GM12878 (cell line): ENCODE measurements at regions not wholly inside any gene's neighbourhood (a gene's known extent, or its start where the extent isn't known, plus 50 kb on each side); places are given as distances from the start of the nearest gene placed in this dataset.

Experiments
- ATAC-seq: fragments of 200-7000 bp; cut with Tn5 transposase; 3 replicates; pipeline ENCODE4 v1.9.1; 2020; ENCODE audit warnings: mild to moderate bottlenecking, moderate library complexity
- BruUV-seq: library from RNA; stranded (reverse); fragments of 400-500 nt; replicated peaks from 2 replicates; lab custom pipeline; 2021; lab: Mats Ljungman, UMichigan
- CTCF ChIA-PET: fragments of 300-600 bp; sonication (Branson Sonifier 250); formaldehyde crosslinking; extraction: SDS; loops from one replicate; lab custom pipeline; 2021; ENCODE audit warnings: inconsistent platforms; lab: Yijun Ruan, JAX
- POLR2A ChIA-PET: fragments of 350-600 bp; formaldehyde crosslinking; extraction: SDS; loops from one replicate; lab custom pipeline; 2021; ENCODE audit warnings: inconsistent platforms; lab: Charles Lee
- RAD21 ChIA-PET: fragments of 300-600 bp; sonication (Branson Sonifier 250); formaldehyde crosslinking; loops from one replicate; lab custom pipeline; 2023; ENCODE audit warnings: antibody characterized with exemption; ENCODE audit not compliant: unreplicated experiment; lab: Charles Lee
- SMC1A ChIA-PET: fragments of 300-600 bp; sonication (Branson Sonifier 250); formaldehyde crosslinking; loops from one replicate; lab custom pipeline; 2023; ENCODE audit not compliant: unreplicated experiment, uncharacterized antibody; lab: Charles Lee
- DNase-seq: peaks from one replicate; pipeline ENCODE4 v3.0.0-alpha.2; 2011; ENCODE audit warnings: low read depth, low spot score
- FAIRE-seq: peaks from 3 replicates; lab custom pipeline; 2011; peaks lifted over from hg19 to GRCh38; lab: Jason Lieb, UNC
- H2AFZ ChIP-seq: 2 replicates; pipeline ENCODE4 v1.6.0; 2011; ENCODE audit warnings: low read depth, low read length, control low read depth; ENCODE audit not compliant: control insufficient read depth
- H3K27ac ChIP-seq: 2 replicates; pipeline ENCODE4 v1.5.1; 2011; ENCODE audit warnings: control low read depth; ENCODE audit not compliant: control insufficient read depth, insufficient read depth
- H3K27me3 ChIP-seq, 2 experiments: replicated peaks in 1 of 2; 2 replicates each; pipeline versions ENCODE4 v1.6.0 to v1.6.1; 2011; ENCODE audit warnings: low read length in 1 of 2; ENCODE audit not compliant: control insufficient read depth in 2 of 2, insufficient read depth in 2 of 2
- H3K36me3 ChIP-seq, 2 experiments: 2 replicates each; pipeline ENCODE4 v1.5.1; 2011; ENCODE audit warnings: low read length in 1 of 2; ENCODE audit not compliant: control insufficient read depth in 2 of 2, insufficient read depth in 2 of 2
- H3K4me1 ChIP-seq: 2 replicates; pipeline ENCODE4 v1.6.1; 2011; ENCODE audit warnings: mild to moderate bottlenecking, low read length, moderate library complexity, mixed read lengths; ENCODE audit not compliant: control insufficient read depth, insufficient read depth
- H3K4me2 ChIP-seq: 2 replicates; pipeline ENCODE4 v1.6.0; 2011; ENCODE audit warnings: control low read depth; ENCODE audit not compliant: control insufficient read depth, insufficient read depth
- H3K4me3 ChIP-seq: fragments of 200-600 bp; sonication (generic); 2 replicates; pipeline ENCODE4 v1.5.1; 2016
- H3K79me2 ChIP-seq: 2 replicates; pipeline ENCODE4 v1.6.0; 2011; ENCODE audit warnings: low read length; ENCODE audit not compliant: control insufficient read depth, insufficient read depth
- H3K9ac ChIP-seq: 2 replicates; pipeline ENCODE4 v1.8.0; 2011; ENCODE audit warnings: low read length, control low read depth, mixed read lengths; ENCODE audit not compliant: control insufficient read depth, insufficient read depth
- H3K9me3 ChIP-seq: replicated peaks from 3 replicates; pipeline ENCODE4 v1.5.1; 2011; ENCODE audit warnings: mild to moderate bottlenecking, low read length; ENCODE audit not compliant: control insufficient read depth, insufficient read depth
- H4K20me1 ChIP-seq: 2 replicates; pipeline ENCODE4 v1.6.0; 2011; ENCODE audit not compliant: control insufficient read depth, insufficient read depth
- ATF7 ChIP-seq: fragments of 450-650 bp; IDR thresholded peaks from 2 replicates; pipeline ENCODE4 v1.6.1; 2016; ENCODE audit warnings: low read depth, mild to moderate bottlenecking
- BACH1 ChIP-seq: fragments of 450-650 bp; IDR thresholded peaks from 2 replicates; pipeline ENCODE4 v1.6.1; 2017; ENCODE audit warnings: mild to moderate bottlenecking, borderline replicate concordance
- CBX3 ChIP-seq: fragments of 200-600 bp; sonication (generic); IDR thresholded peaks from 2 replicates; pipeline ENCODE4 v1.6.1; 2016; ENCODE audit warnings: low read depth, borderline replicate concordance
- ESRRA ChIP-seq: IDR thresholded peaks from 2 replicates; pipeline ENCODE4 v1.6.1; 2012; ENCODE audit warnings: mild to moderate bottlenecking, low read length, improper control_type of control experiment
- GABPA ChIP-seq: IDR thresholded peaks from 2 replicates; pipeline ENCODE4 v1.6.1; 2014; ENCODE audit warnings: antibody characterized with exemption, low read depth, mild to moderate bottlenecking, inconsistent platforms
- MTA3 ChIP-seq: IDR thresholded peaks from 2 replicates; pipeline ENCODE4 v1.6.1; 2012; ENCODE audit warnings: low read length, inconsistent platforms, borderline replicate concordance
- POU2F2 ChIP-seq: IDR thresholded peaks from 3 replicates; pipeline ENCODE4 v1.6.1; 2011; ENCODE audit warnings: low read depth, mild to moderate bottlenecking, low read length, borderline replicate concordance
- RELA ChIP-seq: fragments of 450-650 bp; IDR thresholded peaks from 2 replicates; pipeline ENCODE4 v1.8.0; 2014; ENCODE audit warnings: borderline replicate concordance; ENCODE audit not compliant: partially characterized antibody
- SIX5 ChIP-seq: IDR thresholded peaks from 2 replicates; pipeline ENCODE4 v1.6.1; 2011; ENCODE audit warnings: mild to moderate bottlenecking, low read depth, low read length, moderate library complexity; ENCODE audit not compliant: severe bottlenecking
- SPI1 ChIP-seq: IDR thresholded peaks from 2 replicates; pipeline ENCODE4 v1.6.1; 2011; ENCODE audit warnings: low read depth, mild to moderate bottlenecking, low read length, moderate library complexity, borderline replicate concordance; ENCODE audit not compliant: insufficient read depth
- ZBTB4 ChIP-seq: fragments of 450-650 bp; formaldehyde crosslinking; IDR thresholded peaks from 2 replicates; pipeline ENCODE4 v1.4.0; 2022; ENCODE audit warnings: mild to moderate bottlenecking, moderate library complexity
- WGBS: methylation state at CpG from one replicate; pipeline ENCODE4 v1.1.6; 2016; ENCODE audit warnings: low lambda C conversion rate; ENCODE audit not compliant: insufficient replicate concordance, insufficient coverage; ENCODE audit errors: missing lambda C conversion rate; 5-methylcytosine and 5-hydroxymethylcytosine counted together
- in situ Hi-C: fragments of 300-500 bp; cut with MboI; formaldehyde crosslinking; loops from 9 replicates; pipeline ENCODE4 v1.14.3; 2018; ENCODE audit warnings: mixed read lengths
- intact Hi-C: fragments of 100-400 bp; cut with micrococcal nuclease; formaldehyde crosslinking; loops from one replicate; pipeline ENCODE4 v1.14.2; 2022; ENCODE audit not compliant: unreplicated experiment
- TF ChIP-seq, protein P1 (sequence below): IDR thresholded peaks from 2 replicates; pipeline ENCODE4 v1.6.1; 2011; ENCODE audit warnings: low read depth, mild to moderate bottlenecking, low read length, moderate library complexity, borderline replicate concordance; ENCODE audit errors: extremely low read depth
- TF ChIP-seq, protein P2 (sequence below): fragments of 450-650 bp; IDR thresholded peaks from 2 replicates; pipeline ENCODE4 v1.6.1; 2017; ENCODE audit warnings: borderline replicate concordance

DNA sequence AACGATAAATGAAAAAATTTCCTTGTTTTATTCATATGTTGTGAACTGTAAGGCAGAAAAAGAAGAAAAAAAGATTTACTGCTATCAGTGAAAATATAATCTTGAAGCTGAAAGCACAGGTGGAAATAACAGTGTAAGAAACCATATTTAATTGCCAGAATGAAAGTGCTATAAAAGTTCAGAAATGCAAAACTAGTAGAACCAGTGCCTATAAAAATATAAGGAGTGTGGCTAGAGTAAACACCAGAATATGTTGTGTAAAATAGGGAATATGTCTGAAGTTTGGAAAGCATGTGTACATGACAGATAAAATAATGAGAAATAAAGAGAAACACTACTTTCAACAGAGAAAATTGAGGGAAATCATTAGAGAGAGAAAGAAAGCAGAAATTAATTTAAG is 350.5 kb upstream of the NPSR1 start:
- no peak for TF ChIP-seq ZBTB4 (CRISPR knock-in tag)
- TF ChIP-seq BACH1, result no peak
- TF ChIP-seq, protein P1, sequence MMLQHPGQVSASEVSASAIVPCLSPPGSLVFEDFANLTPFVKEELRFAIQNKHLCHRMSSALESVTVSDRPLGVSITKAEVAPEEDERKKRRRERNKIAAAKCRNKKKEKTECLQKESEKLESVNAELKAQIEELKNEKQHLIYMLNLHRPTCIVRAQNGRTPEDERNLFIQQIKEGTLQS, result no peak
- TF ChIP-seq ESRRA, result no peak
- no peak for TF ChIP-seq MTA3
- TF ChIP-seq SPI1, result no peak
- no peak for TF ChIP-seq RELA
- TF ChIP-seq GABPA, result no peak
- TF ChIP-seq SIX5, result no peak
- no peak for TF ChIP-seq POU2F2
- no peak for TF ChIP-seq CBX3
- TF ChIP-seq ATF7, result no peak
- TF ChIP-seq, protein P2, sequence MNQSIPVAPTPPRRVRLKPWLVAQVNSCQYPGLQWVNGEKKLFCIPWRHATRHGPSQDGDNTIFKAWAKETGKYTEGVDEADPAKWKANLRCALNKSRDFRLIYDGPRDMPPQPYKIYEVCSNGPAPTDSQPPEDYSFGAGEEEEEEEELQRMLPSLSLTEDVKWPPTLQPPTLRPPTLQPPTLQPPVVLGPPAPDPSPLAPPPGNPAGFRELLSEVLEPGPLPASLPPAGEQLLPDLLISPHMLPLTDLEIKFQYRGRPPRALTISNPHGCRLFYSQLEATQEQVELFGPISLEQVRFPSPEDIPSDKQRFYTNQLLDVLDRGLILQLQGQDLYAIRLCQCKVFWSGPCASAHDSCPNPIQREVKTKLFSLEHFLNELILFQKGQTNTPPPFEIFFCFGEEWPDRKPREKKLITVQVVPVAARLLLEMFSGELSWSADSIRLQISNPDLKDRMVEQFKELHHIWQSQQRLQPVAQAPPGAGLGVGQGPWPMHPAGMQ, result no peak
- no peak overlapping the region for H3K9ac ChIP-seq
- H3K9me3 ChIP-seq, result no peaks in the 10 kb centered on the region
- no peaks in the 10 kb centered on the region for H3K27me3 ChIP-seq
- no peak overlapping the region for H3K4me3 ChIP-seq
- ATAC-seq (no peak), DNase-seq (no peak), FAIRE-seq (no peak)
- intact Hi-C loops (no loop called here), in situ Hi-C loops (no loop called here)
- no TSS peak for BruUV-seq
- ChIA-PET SMC1A (interaction anchor here (1.2 kb wide), 1 partner anchor 11 kb away, joined by 3 read pairs; no protein-coding TSS in a partner anchor), RAD21 (no interaction called here), POLR2A (no interaction called here), CTCF (interaction anchor here (1.6 kb wide), 1 partner anchor 13 kb away, joined by 5 read pairs; no protein-coding TSS in a partner anchor)
- WGBS, result 7% methylated on average over 1 of the region's 1 CpG
- no peaks in the 10 kb centered on the region for H4K20me1 ChIP-seq
- no peak overlapping the region for H2AFZ ChIP-seq
- H3K27ac ChIP-seq, result no peak overlapping the region
- H3K79me2 ChIP-seq, result no peaks in the 10 kb centered on the region
- H3K4me2 ChIP-seq, result no peak overlapping the region
- H3K36me3 ChIP-seq, result no peaks in the 10 kb centered on the region
- H3K4me1 ChIP-seq, result no peaks in the 10 kb centered on the region
